ENCODE measurements at regions not wholly inside any gene's neighbourhood (a gene's known extent, or its start where the extent isn't known, plus 50 kb on each side); places are given as distances from the start of the nearest gene placed in this dataset.

- DNase-seq (ENCODE audit: low read depth, low spot score), result no peak
- Histone ChIP-seq H3K4me3 (ENCODE audit: insufficient read length, low read depth) (no peak overlapping the region), H3K27me3 (ENCODE audit: insufficient read depth, insufficient read length) (no peaks in the 10 kb centered on the region), H3K9ac (ENCODE audit: insufficient read length, low read depth) (no peak overlapping the region), H3K9me3 (ENCODE audit: insufficient read depth, low read length) (0 out of 2 replicates have a peak, but pooled peaks cover 6% of the 10 kb centered on the region), H3K36me3 (ENCODE audit: insufficient read depth, insufficient read length, low read length) (no peaks in the 10 kb centered on the region), H3K4me1 (ENCODE audit: insufficient read depth, insufficient read length) (no peaks in the 10 kb centered on the region)
- TF ChIP-seq YY1 (IDR thresholded peaks at IDR 0.05; ENCODE audit: insufficient read depth, insufficient read length) (no peak), ZNF274 (IDR thresholded peaks at IDR 0.05; ENCODE audit: low read depth, low read length) (no peak), SUZ12 (IDR thresholded peaks at IDR 0.05; ENCODE audit: extremely low read depth, insufficient read depth, insufficient read length) (no peak)
Observed at GRCh38 chr12:98144953-98145352, 370.4 kb upstream of the TMPO start.

GRCh38 chr12:98146043-98146442 is 369.3 kb upstream of the TMPO start:
- Histone ChIP-seq H3K9ac (ENCODE audit: insufficient read length, low read depth) (no peak overlapping the region), H3K27me3 (ENCODE audit: insufficient read depth, insufficient read length) (no peaks in the 10 kb centered on the region), H3K36me3 (ENCODE audit: insufficient read depth, insufficient read length, low read length) (no peaks in the 10 kb centered on the region), H3K4me3 (ENCODE audit: insufficient read length, low read depth) (no peak overlapping the region), H3K4me1 (ENCODE audit: insufficient read depth, insufficient read length) (no peaks in the 10 kb centered on the region), H3K9me3 (ENCODE audit: insufficient read depth, low read length) (0 out of 2 replicates have a peak, but pooled peaks cover 6% of the 10 kb centered on the region)
- TF ChIP-seq YY1 (IDR thresholded peaks at IDR 0.05; ENCODE audit: insufficient read depth, insufficient read length) (no peak), SUZ12 (IDR thresholded peaks at IDR 0.05; ENCODE audit: extremely low read depth, insufficient read depth, insufficient read length) (no peak), ZNF274 (IDR thresholded peaks at IDR 0.05; ENCODE audit: low read depth, low read length) (no peak)
- DNase-seq (ENCODE audit: low read depth, low spot score), result no peak

GRCh38 chr12:98146487-98146886 is 368.9 kb upstream of the TMPO start:
- DNase-seq (ENCODE audit: low read depth, low spot score), result no peak
- H3K27me3 ChIP-seq (ENCODE audit: insufficient read depth, insufficient read length), result no peaks in the 10 kb centered on the region
- no peak for TF ChIP-seq ZNF274 (IDR thresholded peaks at IDR 0.05; ENCODE audit: low read depth, low read length)
- TF ChIP-seq SUZ12 (IDR thresholded peaks at IDR 0.05; ENCODE audit: extremely low read depth, insufficient read depth, insufficient read length), result no peak
- TF ChIP-seq YY1 (IDR thresholded peaks at IDR 0.05; ENCODE audit: insufficient read depth, insufficient read length), result no peak

GRCh38 chr12:98149270-98149669 is 366.1 kb upstream of the TMPO start:
- Histone ChIP-seq H3K36me3 (ENCODE audit: insufficient read depth, insufficient read length, low read length) (no peaks in the 10 kb centered on the region), H3K9me3 (ENCODE audit: insufficient read depth, low read length) (0 out of 2 replicates have a peak, but pooled peaks cover 4% of the 10 kb centered on the region), H3K4me1 (ENCODE audit: insufficient read depth, insufficient read length) (no peaks in the 10 kb centered on the region), H3K4me3 (ENCODE audit: insufficient read length, low read depth) (no peak overlapping the region), H3K9ac (ENCODE audit: insufficient read length, low read depth) (no peak overlapping the region), H3K27me3 (ENCODE audit: insufficient read depth, insufficient read length) (no peaks in the 10 kb centered on the region)
- TF ChIP-seq ZNF274 (IDR thresholded peaks at IDR 0.05; ENCODE audit: low read depth, low read length) (no peak), SUZ12 (IDR thresholded peaks at IDR 0.05; ENCODE audit: extremely low read depth, insufficient read depth, insufficient read length) (no peak), YY1 (IDR thresholded peaks at IDR 0.05; ENCODE audit: insufficient read depth, insufficient read length) (no peak)
- no peak for DNase-seq (ENCODE audit: low read depth, low spot score)

More at GRCh38 chr12:98146487-98146886, 368.9 kb upstream of the TMPO start:
- no peak overlapping the region for H3K9ac ChIP-seq (ENCODE audit: insufficient read length, low read depth)
- H3K9me3 ChIP-seq (ENCODE audit: insufficient read depth, low read length), result 0 out of 2 replicates have a peak, but pooled peaks cover 6% of the 10 kb centered on the region
- H3K36me3 ChIP-seq (ENCODE audit: insufficient read depth, insufficient read length, low read length), result no peaks in the 10 kb centered on the region
- no peaks in the 10 kb centered on the region for H3K4me1 ChIP-seq (ENCODE audit: insufficient read depth, insufficient read length)
- H3K4me3 ChIP-seq (ENCODE audit: insufficient read length, low read depth), result no peak overlapping the region

- Histone ChIP-seq H3K9ac (ENCODE audit: insufficient read length, low read depth) (no peak overlapping the region), H3K4me3 (ENCODE audit: insufficient read length, low read depth) (no peak overlapping the region), H3K9me3 (ENCODE audit: insufficient read depth, low read length) (no peaks in the 10 kb centered on the region), H3K27me3 (ENCODE audit: insufficient read depth, insufficient read length) (no peaks in the 10 kb centered on the region), H3K36me3 (ENCODE audit: insufficient read depth, insufficient read length, low read length) (no peaks in the 10 kb centered on the region), H3K4me1 (ENCODE audit: insufficient read depth, insufficient read length) (no peaks in the 10 kb centered on the region)
- no peak for TF ChIP-seq ZNF274 (IDR thresholded peaks at IDR 0.05; ENCODE audit: low read depth, low read length)
- no peak for TF ChIP-seq YY1 (IDR thresholded peaks at IDR 0.05; ENCODE audit: insufficient read depth, insufficient read length)
- DNase-seq (ENCODE audit: low read depth, low spot score), result no peak
Observed at GRCh38 chr12:98149691-98150210, 365.6 kb upstream of the TMPO start.

GRCh38 chr12:98151105-98151590 is 364.2 kb upstream of the TMPO start:
- Histone ChIP-seq H3K27me3 (ENCODE audit: insufficient read depth, insufficient read length) (no peaks in the 10 kb centered on the region), H3K4me1 (ENCODE audit: insufficient read depth, insufficient read length) (no peaks in the 10 kb centered on the region), H3K36me3 (ENCODE audit: insufficient read depth, insufficient read length, low read length) (no peaks in the 10 kb centered on the region)

GRCh38 chr12:98151984-98152383 is 363.4 kb upstream of the TMPO start:
- no peak for DNase-seq (ENCODE audit: low read depth, low spot score)
- Histone ChIP-seq H3K36me3 (ENCODE audit: insufficient read depth, insufficient read length, low read length) (no peaks in the 10 kb centered on the region), H3K9ac (ENCODE audit: insufficient read length, low read depth) (no peak overlapping the region), H3K9me3 (ENCODE audit: insufficient read depth, low read length) (no peaks in the 10 kb centered on the region), H3K4me3 (ENCODE audit: insufficient read length, low read depth) (no peak overlapping the region), H3K4me1 (ENCODE audit: insufficient read depth, insufficient read length) (no peaks in the 10 kb centered on the region), H3K27me3 (ENCODE audit: insufficient read depth, insufficient read length) (no peaks in the 10 kb centered on the region)
- TF ChIP-seq YY1 (IDR thresholded peaks at IDR 0.05; ENCODE audit: insufficient read depth, insufficient read length) (no peak), ZNF274 (IDR thresholded peaks at IDR 0.05; ENCODE audit: low read depth, low read length) (no peak), SUZ12 (IDR thresholded peaks at IDR 0.05; ENCODE audit: extremely low read depth, insufficient read depth, insufficient read length) (no peak)

More at GRCh38 chr12:98151105-98151590, 364.2 kb upstream of the TMPO start:
- H3K9ac ChIP-seq (ENCODE audit: insufficient read length, low read depth), result no peak overlapping the region
- no peak overlapping the region for H3K4me3 ChIP-seq (ENCODE audit: insufficient read length, low read depth)
- no peak for TF ChIP-seq SUZ12 (IDR thresholded peaks at IDR 0.05; ENCODE audit: extremely low read depth, insufficient read depth, insufficient read length)
- TF ChIP-seq ZNF274 (IDR thresholded peaks at IDR 0.05; ENCODE audit: low read depth, low read length), result no peak
- no peak for TF ChIP-seq YY1 (IDR thresholded peaks at IDR 0.05; ENCODE audit: insufficient read depth, insufficient read length)
- H3K9me3 ChIP-seq (ENCODE audit: insufficient read depth, low read length), result no peaks in the 10 kb centered on the region
- no peak for DNase-seq (ENCODE audit: low read depth, low spot score)

All from NT2/D1 (cell line).